ENCODE measurements at regions not wholly inside any gene's neighbourhood (a gene's known extent, or its start where the extent isn't known, plus 50 kb on each side); places are given as distances from the start of the nearest gene placed in this dataset.

- no peak overlapping the region for H2AFZ ChIP-seq (replicated peaks; ENCODE audit: low read length, poor library complexity)
- H2BK15ac ChIP-seq (ENCODE audit: low read depth, low read length) = no peak overlapping the region
- no peak overlapping the region for H3K56ac ChIP-seq (ENCODE audit: extremely low read depth, insufficient read depth, low read length)
- no peak overlapping the region for H3K4me3 ChIP-seq (ENCODE audit: insufficient read depth, low read depth, low read length)
- H3K14ac ChIP-seq (replicated peaks; ENCODE audit: low read depth, low read length) = no peak overlapping the region
- DNase-seq (no peak), ATAC-seq (ENCODE audit: low read depth) (no peak)
- no peak overlapping the region for H2AK9ac ChIP-seq (replicated peaks; ENCODE audit: low read depth, low read length, poor library complexity)
- BruUV-seq (replicated peaks) = no TSS peak
- H3K18ac ChIP-seq (ENCODE audit: low read depth, low read length) = no peak overlapping the region
- intact Hi-C loops (cut with micrococcal nuclease) = no loop called here
- no peak overlapping the region for H3K4me2 ChIP-seq (ENCODE audit: low read depth, low read length)
- no peak overlapping the region for H3K9ac ChIP-seq (ENCODE audit: low read depth, low read length)
- peaks cover 2% of the 10 kb centered on the region; the same call in 1 of the 2 replicates for H3K27me3 ChIP-seq (ENCODE audit: control insufficient read depth, insufficient read depth, low read length)
- H2AK5ac ChIP-seq (ENCODE audit: low read depth, low read length) = no peak overlapping the region
- WGBS, 2 experiments (ENCODE audit: extremely low coverage in 2 of 2, insufficient read length in 1 of 2) = no CpG with 5 or more reads among the region's 3 CpGs
- H3K9me1 ChIP-seq (ENCODE audit: insufficient read depth, low read length) = no peaks in the 10 kb centered on the region
- no peaks in the 10 kb centered on the region for H3K9me3 ChIP-seq (ENCODE audit: control insufficient read depth, insufficient read depth, low read length)
- POLR2A ChIA-PET (ENCODE audit: unreplicated experiment) = no interaction called here
- no peak overlapping the region for H2BK120ac ChIP-seq (ENCODE audit: low read depth, low read length)
- no peaks in the 10 kb centered on the region for H3K79me1 ChIP-seq (ENCODE audit: low read depth in 1 of 2, low read length in 2 of 2)
- CTCF ChIA-PET = no interaction called here
- dilution Hi-C loops (cut with HindIII; ENCODE audit: low sequenced_read_pairs, unreplicated experiment) = no loop called here
- no peak overlapping the region for H3K4ac ChIP-seq (ENCODE audit: low read depth, low read length)
- no peak overlapping the region for H2BK5ac ChIP-seq (ENCODE audit: low read depth, low read length, poor library complexity, severe bottlenecking)
- H3K23ac ChIP-seq (ENCODE audit: low read depth, low read length) = no peak overlapping the region
- TF ChIP-seq, protein P1, sequence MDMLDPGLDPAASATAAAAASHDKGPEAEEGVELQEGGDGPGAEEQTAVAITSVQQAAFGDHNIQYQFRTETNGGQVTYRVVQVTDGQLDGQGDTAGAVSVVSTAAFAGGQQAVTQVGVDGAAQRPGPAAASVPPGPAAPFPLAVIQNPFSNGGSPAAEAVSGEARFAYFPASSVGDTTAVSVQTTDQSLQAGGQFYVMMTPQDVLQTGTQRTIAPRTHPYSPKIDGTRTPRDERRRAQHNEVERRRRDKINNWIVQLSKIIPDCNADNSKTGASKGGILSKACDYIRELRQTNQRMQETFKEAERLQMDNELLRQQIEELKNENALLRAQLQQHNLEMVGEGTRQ (IDR thresholded peaks at IDR 0.05; ENCODE audit: low read depth, low read length) = no peak
- TF ChIP-seq SMC3 (IDR thresholded peaks at IDR 0.05; ENCODE audit: low read depth, low read length) (no peak), RCOR1 (IDR thresholded peaks at IDR 0.05; ENCODE audit: insufficient replicate concordance, low read length) (no peak), RFX5 (IDR thresholded peaks at IDR 0.05; ENCODE audit: low read depth, low read length) (no peak), BHLHE40 (IDR thresholded peaks at IDR 0.05; ENCODE audit: low read depth, low read length) (no peak), MXI1 (IDR thresholded peaks at IDR 0.05; ENCODE audit: borderline replicate concordance, low read depth, low read length) (no peak), POLR2A (IDR thresholded peaks at IDR 0.05; ENCODE audit: low read depth, low read length) (no peak), CHD1 (IDR thresholded peaks at IDR 0.05; ENCODE audit: low read depth, low read length) (no peak), MAFK (IDR thresholded peaks at IDR 0.05; ENCODE audit: low read depth, low read length) (no peak), FOS (IDR thresholded peaks at IDR 0.05; ENCODE audit: low read depth, low read length) (no peak), CTCF (conservative IDR thresholded peaks at IDR 0.05; ENCODE audit: low read depth, low read length) (no peak)
- TF ChIP-seq, protein P2, sequence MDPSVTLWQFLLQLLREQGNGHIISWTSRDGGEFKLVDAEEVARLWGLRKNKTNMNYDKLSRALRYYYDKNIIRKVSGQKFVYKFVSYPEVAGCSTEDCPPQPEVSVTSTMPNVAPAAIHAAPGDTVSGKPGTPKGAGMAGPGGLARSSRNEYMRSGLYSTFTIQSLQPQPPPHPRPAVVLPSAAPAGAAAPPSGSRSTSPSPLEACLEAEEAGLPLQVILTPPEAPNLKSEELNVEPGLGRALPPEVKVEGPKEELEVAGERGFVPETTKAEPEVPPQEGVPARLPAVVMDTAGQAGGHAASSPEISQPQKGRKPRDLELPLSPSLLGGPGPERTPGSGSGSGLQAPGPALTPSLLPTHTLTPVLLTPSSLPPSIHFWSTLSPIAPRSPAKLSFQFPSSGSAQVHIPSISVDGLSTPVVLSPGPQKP (IDR thresholded peaks at IDR 0.05; ENCODE audit: borderline replicate concordance, low read depth, low read length) = no peak
- no peak overlapping the region for H4K5ac ChIP-seq (ENCODE audit: low read depth, low read length)
- no peak overlapping the region for H4K8ac ChIP-seq (ENCODE audit: low read depth in 2 of 2, low read length in 2 of 2)
- H3K4me1 ChIP-seq (ENCODE audit: control insufficient read depth, insufficient read depth, low read length) = no peaks in the 10 kb centered on the region; the same call in 1 of the 2 replicates
- in situ Hi-C loops (cut with MboI; ENCODE audit: low sequenced_read_pairs) = no loop called here
- no peaks in the 10 kb centered on the region for H4K20me1 ChIP-seq (ENCODE audit: insufficient read depth, low read length)
- H2BK20ac ChIP-seq (ENCODE audit: low read depth, low read length) = no peak overlapping the region
- H3K36me3 ChIP-seq (ENCODE audit: control insufficient read depth, insufficient read depth, low read length) = no peaks in the 10 kb centered on the region
- no peak overlapping the region for H3K27ac ChIP-seq (ENCODE audit: insufficient read depth, low read length)
- H4K91ac ChIP-seq (ENCODE audit: insufficient read depth, low read depth, low read length) = no peak overlapping the region
Observed at GRCh38 chr13:47862841-47863240, 138.2 kb downstream of the SUCLA2 start.
